ENCODE measurements at regions not wholly inside any gene's neighbourhood (a gene's known extent, or its start where the extent isn't known, plus 50 kb on each side); places are given as distances from the start of the nearest gene placed in this dataset.

DNA sequence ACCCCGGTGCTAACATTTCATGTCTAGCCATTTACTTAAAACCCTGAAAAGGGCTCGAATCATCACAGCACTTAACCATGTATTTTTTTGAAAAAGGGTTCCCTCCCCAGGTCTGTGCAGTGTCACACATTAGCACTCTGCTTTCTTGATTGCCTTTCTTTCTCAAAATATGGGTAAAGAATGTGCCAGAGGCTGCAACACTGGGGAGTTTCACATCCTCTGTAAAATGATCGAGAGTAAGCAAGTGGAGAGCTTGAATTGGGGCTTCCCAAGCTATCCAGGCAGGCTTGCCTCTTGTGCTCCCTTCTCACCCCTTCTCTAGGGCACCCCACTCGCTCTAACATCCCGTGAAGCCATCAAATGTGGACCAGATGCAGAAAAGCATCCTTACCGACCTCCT is 177.0 kb upstream of the CCDC68 start:
- no peaks in the 10 kb centered on the region for H3K36me3 Mint-ChIP-seq
- no peak overlapping the region for H3K27ac Mint-ChIP-seq
- ATAC-seq (no peak), DNase-seq (ENCODE audit: low spot score in 2 of 2) (no peak)
- no peak overlapping the region for H3K4me3 Mint-ChIP-seq
- peaks cover 8% of the 10 kb centered on the region for H3K9me3 Mint-ChIP-seq
- H3K4me1 Mint-ChIP-seq, result no peaks in the 10 kb centered on the region

- no peak for ATAC-seq
These were observed 174.1 kb upstream of the CCDC68 start for GRCh38 chr18:55133378-55133777.

DNA sequence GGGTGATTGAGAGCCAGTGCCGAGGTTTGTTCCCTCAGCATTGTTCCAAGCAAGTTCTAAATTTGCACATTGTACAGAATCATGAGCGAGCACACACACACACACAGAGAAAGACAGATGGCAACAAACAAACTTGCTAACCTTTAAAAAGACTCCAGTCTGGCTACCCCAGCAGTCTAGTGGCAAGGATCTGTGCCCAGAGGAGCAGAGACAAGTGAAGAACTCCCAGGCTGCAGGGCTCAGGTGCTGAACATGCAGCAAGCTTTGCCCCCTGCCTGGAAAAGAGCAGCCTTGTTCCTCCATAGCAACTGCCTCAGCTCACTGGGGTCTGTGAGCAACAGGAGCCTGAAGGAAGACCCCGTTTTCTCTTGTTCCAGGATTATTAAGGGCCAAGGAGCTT is 169.2 kb upstream of the CCDC68 start:
- Mint-ChIP-seq H3K9me3 (peaks cover 6% of the 10 kb centered on the region), H3K27ac (no peak overlapping the region), H3K4me3 (no peak overlapping the region), H3K36me3 (no peaks in the 10 kb centered on the region), H3K4me1 (no peaks in the 10 kb centered on the region)
- no peak for ATAC-seq
- DNase-seq (ENCODE audit: low spot score in 2 of 2), result no peak

More at GRCh38 chr18:55133378-55133777, 174.1 kb upstream of the CCDC68 start:
- no peak for DNase-seq (ENCODE audit: low spot score in 2 of 2)
- no peaks in the 10 kb centered on the region for H3K4me1 Mint-ChIP-seq
- H3K27ac Mint-ChIP-seq, result no peak overlapping the region
- H3K4me3 Mint-ChIP-seq, result no peak overlapping the region
- H3K9me3 Mint-ChIP-seq, result peaks cover 4% of the 10 kb centered on the region
- no peaks in the 10 kb centered on the region for H3K36me3 Mint-ChIP-seq

GRCh38 chr18:55124078-55124763 is 165.0 kb upstream of the CCDC68 start:
- H3K36me3 Mint-ChIP-seq, result no peaks in the 10 kb centered on the region
- peaks cover 3% of the 10 kb centered on the region for H3K9me3 Mint-ChIP-seq
- no peaks in the 10 kb centered on the region for H3K4me1 Mint-ChIP-seq
- no peak for DNase-seq (ENCODE audit: low spot score in 2 of 2)
- no peak overlapping the region for H3K4me3 Mint-ChIP-seq
- ATAC-seq, result no peak
- no peak overlapping the region for H3K27ac Mint-ChIP-seq

DNA sequence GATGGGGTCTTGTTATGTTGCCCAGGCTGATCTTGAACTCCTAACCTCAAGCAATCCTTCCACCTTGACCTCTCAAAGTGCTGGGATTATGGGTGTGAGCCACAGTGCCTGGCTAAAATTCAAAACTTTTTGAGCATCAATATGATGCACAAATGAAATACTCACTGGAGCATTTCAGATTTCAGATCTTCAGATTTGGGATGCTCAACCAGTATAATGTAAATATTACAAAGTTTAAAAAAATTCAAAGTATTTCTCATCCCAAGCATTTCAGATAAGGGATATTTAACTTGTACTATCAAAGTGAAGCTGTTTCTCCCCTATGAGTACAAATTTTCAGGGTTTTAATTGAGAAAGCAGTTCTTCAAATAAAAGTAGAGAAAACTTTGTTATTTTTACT is 164.1 kb upstream of the CCDC68 start:
- H3K9me3 Mint-ChIP-seq, result peaks cover 3% of the 10 kb centered on the region
- no peak overlapping the region for H3K27ac Mint-ChIP-seq
- DNase-seq (ENCODE audit: low spot score in 2 of 2), result no peak
- H3K36me3 Mint-ChIP-seq, result no peaks in the 10 kb centered on the region
- ATAC-seq, result no peak
- H3K4me1 Mint-ChIP-seq, result no peaks in the 10 kb centered on the region
- no peak overlapping the region for H3K4me3 Mint-ChIP-seq

DNA sequence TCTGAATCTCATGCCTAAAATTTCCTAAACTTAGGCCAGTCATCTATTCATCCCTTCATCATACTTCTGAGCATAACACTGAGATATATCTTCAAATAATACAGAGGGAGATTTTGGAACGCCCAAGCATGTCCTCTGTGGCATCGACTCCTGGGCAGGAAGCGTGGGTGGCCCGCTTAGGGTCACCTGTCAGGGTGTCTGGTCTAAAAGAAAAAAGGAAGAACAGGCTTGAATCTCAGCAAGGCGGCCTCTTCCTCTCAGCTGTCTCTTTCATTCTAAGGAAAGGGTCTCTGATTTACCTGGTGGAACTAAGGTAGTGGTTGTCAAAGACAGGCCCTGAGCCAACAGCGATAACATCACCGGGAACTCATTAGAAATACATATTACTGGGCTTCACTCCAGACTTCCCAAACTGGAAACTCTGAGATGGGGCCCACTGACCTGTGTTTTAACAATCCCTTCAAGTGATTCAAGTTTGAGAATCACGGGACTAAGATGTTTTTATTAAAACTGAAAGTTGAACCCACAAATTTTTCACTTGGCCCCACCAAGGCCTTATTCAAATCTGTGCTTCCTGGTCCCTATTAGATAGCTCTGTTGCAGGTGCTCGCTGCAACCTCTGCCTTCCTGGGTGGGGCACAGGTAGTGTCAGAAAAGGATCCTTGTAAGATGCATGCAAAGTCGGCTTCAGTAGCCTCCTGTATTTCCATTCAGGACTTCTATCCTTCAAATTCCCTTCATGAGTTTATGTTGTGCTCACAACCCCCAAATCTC is 162.3 kb upstream of the CCDC68 start:
- Mint-ChIP-seq H3K4me3 (no peak overlapping the region), H3K4me1 (no peaks in the 10 kb centered on the region), H3K9me3 (no peaks in the 10 kb centered on the region), H3K36me3 (no peaks in the 10 kb centered on the region), H3K27ac (no peak overlapping the region)
- DNase-seq (ENCODE audit: low spot score in 2 of 2) (no peak), ATAC-seq (no peak)

- H3K4me3 Mint-ChIP-seq, result no peak overlapping the region
- DNase-seq (ENCODE audit: low spot score in 2 of 2) (no peak), ATAC-seq (no peak)
- no peaks in the 10 kb centered on the region for H3K4me1 Mint-ChIP-seq
- no peak overlapping the region for H3K27ac Mint-ChIP-seq
- H3K9me3 Mint-ChIP-seq, result no peaks in the 10 kb centered on the region
- no peaks in the 10 kb centered on the region for H3K36me3 Mint-ChIP-seq
These were observed 161.6 kb upstream of the CCDC68 start for GRCh38 chr18:55120896-55121295.

DNA sequence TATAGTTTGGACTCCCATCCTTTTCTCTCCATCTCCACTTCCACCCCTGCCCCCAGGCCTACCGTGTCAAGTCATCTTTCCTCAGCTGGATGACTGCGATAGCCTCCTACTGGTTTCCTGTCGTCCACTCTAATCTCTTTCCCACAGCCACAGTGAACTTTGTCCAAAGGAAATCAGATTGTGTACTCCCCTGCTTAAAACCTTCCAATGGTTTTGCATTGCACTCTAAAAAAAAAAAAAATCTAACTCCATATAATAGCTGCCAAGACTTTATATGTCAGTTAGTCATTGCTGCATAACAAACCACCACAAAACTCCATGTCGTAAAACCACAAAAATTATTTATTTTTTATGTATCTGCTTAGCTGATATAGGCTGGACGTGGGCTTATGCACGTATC is 160.2 kb upstream of the CCDC68 start:
- no peak for DNase-seq (ENCODE audit: low spot score in 2 of 2)
- Mint-ChIP-seq H3K9me3 (no peaks in the 10 kb centered on the region), H3K4me1 (no peaks in the 10 kb centered on the region), H3K27ac (no peak overlapping the region), H3K36me3 (no peaks in the 10 kb centered on the region), H3K4me3 (no peak overlapping the region)
- ATAC-seq, result no peak

- no peak for DNase-seq (ENCODE audit: low spot score in 2 of 2)
These were observed 159.8 kb upstream of the CCDC68 start for GRCh38 chr18:55119016-55119415.

DNA sequence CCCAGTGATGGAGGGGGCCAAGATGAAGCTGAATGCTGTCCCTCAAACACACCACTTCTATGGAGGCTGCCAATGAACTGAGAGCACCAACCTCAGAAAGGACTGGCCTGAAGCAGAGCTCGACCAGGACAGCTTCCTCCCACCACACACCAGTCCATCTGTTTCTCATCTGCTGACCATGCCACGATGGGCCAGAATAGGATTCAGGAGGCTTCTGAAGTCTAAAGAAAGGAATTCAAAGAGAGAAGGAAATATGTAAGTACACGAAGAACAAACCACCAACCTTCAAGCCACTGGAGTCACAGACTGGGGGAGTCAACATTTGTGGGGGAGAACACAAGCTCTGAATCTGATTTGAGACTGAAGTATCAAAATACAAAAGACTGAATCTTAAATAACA is 157.6 kb upstream of the CCDC68 start:
- no peak overlapping the region for H3K4me3 Mint-ChIP-seq
- ATAC-seq (no peak), DNase-seq (ENCODE audit: low spot score in 2 of 2) (no peak)
- H3K36me3 Mint-ChIP-seq, result no peaks in the 10 kb centered on the region
- no peaks in the 10 kb centered on the region for H3K9me3 Mint-ChIP-seq
- H3K27ac Mint-ChIP-seq, result no peak overlapping the region
- H3K4me1 Mint-ChIP-seq, result no peaks in the 10 kb centered on the region

More at GRCh38 chr18:55119016-55119415, 159.8 kb upstream of the CCDC68 start:
- Mint-ChIP-seq H3K4me3 (no peak overlapping the region), H3K4me1 (no peaks in the 10 kb centered on the region), H3K9me3 (no peaks in the 10 kb centered on the region), H3K27ac (no peak overlapping the region), H3K36me3 (no peaks in the 10 kb centered on the region)
- ATAC-seq, result no peak

GRCh38 chr18:55115606-55116005 is 156.3 kb upstream of the CCDC68 start:
- Mint-ChIP-seq H3K4me3 (no peak overlapping the region), H3K36me3 (no peaks in the 10 kb centered on the region), H3K27ac (no peak overlapping the region), H3K4me1 (no peaks in the 10 kb centered on the region), H3K9me3 (no peaks in the 10 kb centered on the region)
- ATAC-seq, result no peak
- no peak for DNase-seq (ENCODE audit: low spot score in 2 of 2)

GRCh38 chr18:55114876-55115275 is 155.6 kb upstream of the CCDC68 start:
- Mint-ChIP-seq H3K4me1 (no peaks in the 10 kb centered on the region), H3K36me3 (no peaks in the 10 kb centered on the region), H3K27ac (no peak overlapping the region), H3K9me3 (no peaks in the 10 kb centered on the region), H3K4me3 (no peak overlapping the region)
- ATAC-seq (no peak), DNase-seq (ENCODE audit: low spot score in 2 of 2) (no peak)

GRCh38 chr18:55113800-55114199 is 154.5 kb upstream of the CCDC68 start:
- no peak overlapping the region for H3K4me3 Mint-ChIP-seq
- H3K9me3 Mint-ChIP-seq, result no peaks in the 10 kb centered on the region
- no peaks in the 10 kb centered on the region for H3K4me1 Mint-ChIP-seq
- H3K36me3 Mint-ChIP-seq, result no peaks in the 10 kb centered on the region
- H3K27ac Mint-ChIP-seq, result no peak overlapping the region
- no peak for DNase-seq (ENCODE audit: low spot score in 2 of 2)
- no peak for ATAC-seq

GRCh38 chr18:55111271-55111670 is 152.0 kb upstream of the CCDC68 start:
- ATAC-seq (no peak), DNase-seq (ENCODE audit: low spot score in 2 of 2) (no peak)
- Mint-ChIP-seq H3K36me3 (no peaks in the 10 kb centered on the region), H3K4me3 (no peak overlapping the region), H3K4me1 (no peaks in the 10 kb centered on the region), H3K27ac (no peak overlapping the region), H3K9me3 (no peaks in the 10 kb centered on the region)

GRCh38 chr18:55110436-55110835 is 151.2 kb upstream of the CCDC68 start:
- Mint-ChIP-seq H3K36me3 (no peaks in the 10 kb centered on the region), H3K9me3 (no peaks in the 10 kb centered on the region), H3K4me1 (no peaks in the 10 kb centered on the region), H3K4me3 (no peak overlapping the region), H3K27ac (no peak overlapping the region)
- ATAC-seq (no peak), DNase-seq (ENCODE audit: low spot score in 2 of 2) (no peak)

GRCh38 chr18:55109818-55110414 is 150.7 kb upstream of the CCDC68 start:
- Mint-ChIP-seq H3K9me3 (no peaks in the 10 kb centered on the region), H3K4me3 (no peak overlapping the region), H3K4me1 (no peaks in the 10 kb centered on the region)

More at GRCh38 chr18:55109818-55110414, 150.7 kb upstream of the CCDC68 start:
- Mint-ChIP-seq H3K36me3 (no peaks in the 10 kb centered on the region), H3K27ac (no peak overlapping the region)
- DNase-seq (ENCODE audit: low spot score in 2 of 2) (no peak), ATAC-seq (no peak)

Measured in stimulated activated effector memory CD8-positive, alpha-beta T cell treated with anti-CD3 and anti-CD28 coated beads, Interleukin-12 subunit alpha, Interleukin-12 subunit beta, amount 100 ng/mL, for 72 hours (primary cell).